ENCODE measurements at regions not wholly inside any gene's neighbourhood (a gene's known extent, or its start where the extent isn't known, plus 50 kb on each side); places are given as distances from the start of the nearest gene placed in this dataset.

GRCh38 chr6:94095961-94096360 lies 676.6 kb upstream of the EPHA7 start:
- Mint-ChIP-seq H3K27ac (no peak overlapping the region), H3K9me3 (peaks cover 0 to 4% (median 0%) of the 10 kb centered on the region in 8 donors), H3K36me3 (no peaks in the 10 kb centered on the region), H3K27me3 (no peaks in the 10 kb centered on the region), H3K4me1 (no peaks in the 10 kb centered on the region), H3K4me3 (no peak overlapping the region)
- intact Hi-C loops (cut with micrococcal nuclease), result no loop called here
- H3K4me3 ChIP-seq (ENCODE audit: low read length in 2 of 2), result no peak overlapping the region
- H3K27ac ChIP-seq (ENCODE audit: low read depth, low read length), result no peak overlapping the region
- no peaks in the 10 kb centered on the region for H3K4me1 ChIP-seq (ENCODE audit: insufficient read depth, low read length)
- H3K27me3 ChIP-seq (ENCODE audit: insufficient read depth, low read length), result no peaks in the 10 kb centered on the region
- no peak for DNase-seq
- CTCF ChIA-PET (ENCODE audit: partially characterized antibody), result no interaction called here
- H3K9me3 ChIP-seq (ENCODE audit: control insufficient read depth in 1 of 2, low read length in 2 of 2), result no peaks in the 10 kb centered on the region
- POLR2A ChIA-PET (ENCODE audit: partially characterized antibody), result no interaction called here
- no peaks in the 10 kb centered on the region for H3K36me3 ChIP-seq (ENCODE audit: insufficient read depth, low read length)

GRCh38 chr6:94089941-94090340 lies 670.6 kb upstream of the EPHA7 start:
- no peak overlapping the region for H3K4me3 ChIP-seq (ENCODE audit: low read length in 2 of 2)
- no peaks in the 10 kb centered on the region for H3K27me3 ChIP-seq (ENCODE audit: insufficient read depth, low read length)
- H3K27ac Mint-ChIP-seq, result no peak overlapping the region
- no peaks in the 10 kb centered on the region for H3K9me3 ChIP-seq (ENCODE audit: control insufficient read depth in 1 of 2, low read length in 2 of 2)
- ChIA-PET POLR2A (ENCODE audit: partially characterized antibody) (no interaction called here), CTCF (ENCODE audit: partially characterized antibody) (no interaction called here)
- no peak for DNase-seq
- H3K4me1 Mint-ChIP-seq, result no peaks in the 10 kb centered on the region
- H3K27me3 Mint-ChIP-seq, result no peaks in the 10 kb centered on the region
- H3K36me3 ChIP-seq (ENCODE audit: insufficient read depth, low read length), result no peaks in the 10 kb centered on the region
- H3K4me3 Mint-ChIP-seq, result no peak overlapping the region
- H3K36me3 Mint-ChIP-seq, result no peaks in the 10 kb centered on the region
- no peaks in the 10 kb centered on the region for H3K4me1 ChIP-seq (ENCODE audit: insufficient read depth, low read length)
- no peak overlapping the region for H3K27ac ChIP-seq (ENCODE audit: low read depth, low read length)
- intact Hi-C loops (cut with micrococcal nuclease), result no loop called here
- H3K9me3 Mint-ChIP-seq, result peaks cover 0 to 4% (median 2%) of the 10 kb centered on the region in 8 donors

GRCh38 chr6:94088870-94089269 lies 669.5 kb upstream of the EPHA7 start:
- Mint-ChIP-seq H3K27me3 (no peaks in the 10 kb centered on the region), H3K4me1 (no peaks in the 10 kb centered on the region), H3K9me3 (peaks cover 0 to 4% (median 2%) of the 10 kb centered on the region in 8 donors), H3K27ac (no peak overlapping the region), H3K4me3 (no peak overlapping the region), H3K36me3 (no peaks in the 10 kb centered on the region)
- Histone ChIP-seq H3K36me3 (ENCODE audit: insufficient read depth, low read length) (no peaks in the 10 kb centered on the region), H3K9me3 (ENCODE audit: control insufficient read depth in 1 of 2, low read length in 2 of 2) (no peaks in the 10 kb centered on the region), H3K27me3 (ENCODE audit: insufficient read depth, low read length) (no peaks in the 10 kb centered on the region), H3K4me3 (ENCODE audit: low read length in 2 of 2) (no peak overlapping the region), H3K4me1 (ENCODE audit: insufficient read depth, low read length) (no peaks in the 10 kb centered on the region), H3K27ac (ENCODE audit: low read depth, low read length) (no peak overlapping the region)
- ChIA-PET CTCF (ENCODE audit: partially characterized antibody) (no interaction called here), POLR2A (ENCODE audit: partially characterized antibody) (no interaction called here)
- DNase-seq, result no peak
- intact Hi-C loops (cut with micrococcal nuclease), result no loop called here

- Histone ChIP-seq H3K4me1 (ENCODE audit: insufficient read depth, low read length) (no peaks in the 10 kb centered on the region), H3K27ac (ENCODE audit: low read depth, low read length) (no peak overlapping the region), H3K27me3 (ENCODE audit: insufficient read depth, low read length) (no peaks in the 10 kb centered on the region), H3K9me3 (ENCODE audit: control insufficient read depth in 1 of 2, low read length in 2 of 2) (no peaks in the 10 kb centered on the region), H3K36me3 (ENCODE audit: insufficient read depth, low read length) (no peaks in the 10 kb centered on the region), H3K4me3 (ENCODE audit: low read length in 2 of 2) (no peak overlapping the region)
- intact Hi-C loops (cut with micrococcal nuclease), result no loop called here
- Mint-ChIP-seq H3K4me3 (no peak overlapping the region), H3K9me3 (peaks cover 0 to 5% (median 0%) of the 10 kb centered on the region in 8 donors), H3K4me1 (no peaks in the 10 kb centered on the region), H3K36me3 (no peaks in the 10 kb centered on the region), H3K27me3 (no peaks in the 10 kb centered on the region), H3K27ac (no peak overlapping the region)
- POLR2A ChIA-PET (ENCODE audit: partially characterized antibody), result no interaction called here
- CTCF ChIA-PET (ENCODE audit: partially characterized antibody), result no interaction called here
- DNase-seq, result no peak
Observed at GRCh38 chr6:94074764-94075163, 655.4 kb upstream of the EPHA7 start.

- H3K27ac Mint-ChIP-seq, result no peak overlapping the region
- no peaks in the 10 kb centered on the region for H3K4me1 ChIP-seq (ENCODE audit: insufficient read depth, low read length)
- no peaks in the 10 kb centered on the region for H3K4me1 Mint-ChIP-seq
- no peaks in the 10 kb centered on the region for H3K9me3 ChIP-seq (ENCODE audit: control insufficient read depth in 1 of 2, low read length in 2 of 2)
- no peaks in the 10 kb centered on the region for H3K27me3 ChIP-seq (ENCODE audit: insufficient read depth, low read length)
- H3K4me3 ChIP-seq (ENCODE audit: low read length in 2 of 2), result no peak overlapping the region
- H3K36me3 ChIP-seq (ENCODE audit: insufficient read depth, low read length), result no peaks in the 10 kb centered on the region
- no peak overlapping the region for H3K27ac ChIP-seq (ENCODE audit: low read depth, low read length)
- no peak overlapping the region for H3K4me3 Mint-ChIP-seq
- POLR2A ChIA-PET (ENCODE audit: partially characterized antibody), result no interaction called here
- peaks cover 0 to 5% (median 0%) of the 10 kb centered on the region in 8 donors for H3K9me3 Mint-ChIP-seq
- intact Hi-C loops (cut with micrococcal nuclease), result no loop called here
- H3K36me3 Mint-ChIP-seq, result no peaks in the 10 kb centered on the region
- CTCF ChIA-PET (ENCODE audit: partially characterized antibody), result no interaction called here
- H3K27me3 Mint-ChIP-seq, result no peaks in the 10 kb centered on the region
- no peak for DNase-seq
Observed at GRCh38 chr6:94071835-94072234, 652.5 kb upstream of the EPHA7 start.

- Histone ChIP-seq H3K27me3 (ENCODE audit: insufficient read depth, low read length) (no peaks in the 10 kb centered on the region), H3K27ac (ENCODE audit: low read depth, low read length) (no peak overlapping the region), H3K4me1 (ENCODE audit: insufficient read depth, low read length) (no peaks in the 10 kb centered on the region), H3K36me3 (ENCODE audit: insufficient read depth, low read length) (no peaks in the 10 kb centered on the region), H3K4me3 (ENCODE audit: low read length in 2 of 2) (no peak overlapping the region), H3K9me3 (ENCODE audit: control insufficient read depth in 1 of 2, low read length in 2 of 2) (no peaks in the 10 kb centered on the region)
- no peak overlapping the region for H3K27ac Mint-ChIP-seq
- no peaks in the 10 kb centered on the region for H3K36me3 Mint-ChIP-seq
- ChIA-PET CTCF (ENCODE audit: partially characterized antibody) (no interaction called here), POLR2A (ENCODE audit: partially characterized antibody) (no interaction called here)
- no peak for DNase-seq
- intact Hi-C loops (cut with micrococcal nuclease), result no loop called here
- H3K4me3 Mint-ChIP-seq, result no peak overlapping the region
- no peaks in the 10 kb centered on the region for H3K4me1 Mint-ChIP-seq
- H3K9me3 Mint-ChIP-seq, result peaks cover 0 to 4% (median 0%) of the 10 kb centered on the region in 8 donors
- H3K27me3 Mint-ChIP-seq, result no peaks in the 10 kb centered on the region
Observed at GRCh38 chr6:94065707-94066337, 646.5 kb upstream of the EPHA7 start.

GRCh38 chr6:94052749-94053148 lies 633.4 kb upstream of the EPHA7 start:
- H3K36me3 ChIP-seq (ENCODE audit: insufficient read depth, low read length), result no peaks in the 10 kb centered on the region
- Mint-ChIP-seq H3K9me3 (peaks cover 0 to 8% (median 5%) of the 10 kb centered on the region in 8 donors), H3K27me3 (no peaks in the 10 kb centered on the region), H3K4me1 (no peaks in the 10 kb centered on the region), H3K4me3 (no peak overlapping the region), H3K36me3 (no peaks in the 10 kb centered on the region), H3K27ac (no peak overlapping the region)
- H3K9me3 ChIP-seq (ENCODE audit: control insufficient read depth in 1 of 2, low read length in 2 of 2), result no peaks in the 10 kb centered on the region
- no peak for DNase-seq
- H3K4me1 ChIP-seq (ENCODE audit: insufficient read depth, low read length), result no peaks in the 10 kb centered on the region
- no peaks in the 10 kb centered on the region for H3K27me3 ChIP-seq (ENCODE audit: insufficient read depth, low read length)
- H3K4me3 ChIP-seq (ENCODE audit: low read length in 2 of 2), result no peak overlapping the region
- ChIA-PET POLR2A (ENCODE audit: partially characterized antibody) (no interaction called here), CTCF (ENCODE audit: partially characterized antibody) (no interaction called here)
- no peak overlapping the region for H3K27ac ChIP-seq (ENCODE audit: low read depth, low read length)
- intact Hi-C loops (cut with micrococcal nuclease), result no loop called here

GRCh38 chr6:94050515-94050914 lies 631.2 kb upstream of the EPHA7 start:
- H3K27ac Mint-ChIP-seq, result no peak overlapping the region
- POLR2A ChIA-PET (ENCODE audit: partially characterized antibody), result no interaction called here
- no peaks in the 10 kb centered on the region for H3K36me3 ChIP-seq (ENCODE audit: insufficient read depth, low read length)

More at GRCh38 chr6:94050515-94050914, 631.2 kb upstream of the EPHA7 start:
- H3K36me3 Mint-ChIP-seq, result no peaks in the 10 kb centered on the region
- no peaks in the 10 kb centered on the region for H3K27me3 Mint-ChIP-seq
- CTCF ChIA-PET (ENCODE audit: partially characterized antibody), result no interaction called here
- Histone ChIP-seq H3K4me1 (ENCODE audit: insufficient read depth, low read length) (no peaks in the 10 kb centered on the region), H3K9me3 (ENCODE audit: control insufficient read depth in 1 of 2, low read length in 2 of 2) (no peaks in the 10 kb centered on the region), H3K4me3 (ENCODE audit: low read length in 2 of 2) (no peak overlapping the region), H3K27me3 (ENCODE audit: insufficient read depth, low read length) (no peaks in the 10 kb centered on the region), H3K27ac (ENCODE audit: low read depth, low read length) (no peak overlapping the region)
- peaks cover 0 to 8% (median 5%) of the 10 kb centered on the region in 8 donors for H3K9me3 Mint-ChIP-seq
- no peaks in the 10 kb centered on the region for H3K4me1 Mint-ChIP-seq
- no peak overlapping the region for H3K4me3 Mint-ChIP-seq
- DNase-seq, result no peak
- intact Hi-C loops (cut with micrococcal nuclease), result no loop called here

Data from CD4-positive, alpha-beta memory T cell (primary cell).